ENCODE measurements at regions not wholly inside any gene's neighbourhood (a gene's known extent, or its start where the extent isn't known, plus 50 kb on each side); places are given as distances from the start of the nearest gene placed in this dataset.

- no peak for DNase-seq (ENCODE audit: low spot score)
Measured at GRCh38 chr7:22624781-22625180, 102.2 kb upstream of the IL6 start.

- DNase-seq (ENCODE audit: low spot score): no peak
Measured at GRCh38 chr7:22622116-22622785, 104.7 kb upstream of the IL6 start.

- no peak for DNase-seq (ENCODE audit: low spot score)
Measured at GRCh38 chr7:22618528-22618927, 108.5 kb upstream of the IL6 start.

- DNase-seq (ENCODE audit: low spot score): peak; percentile 21
Measured at GRCh38 chr7:22617166-22617565, 109.8 kb upstream of the IL6 start.

DNA sequence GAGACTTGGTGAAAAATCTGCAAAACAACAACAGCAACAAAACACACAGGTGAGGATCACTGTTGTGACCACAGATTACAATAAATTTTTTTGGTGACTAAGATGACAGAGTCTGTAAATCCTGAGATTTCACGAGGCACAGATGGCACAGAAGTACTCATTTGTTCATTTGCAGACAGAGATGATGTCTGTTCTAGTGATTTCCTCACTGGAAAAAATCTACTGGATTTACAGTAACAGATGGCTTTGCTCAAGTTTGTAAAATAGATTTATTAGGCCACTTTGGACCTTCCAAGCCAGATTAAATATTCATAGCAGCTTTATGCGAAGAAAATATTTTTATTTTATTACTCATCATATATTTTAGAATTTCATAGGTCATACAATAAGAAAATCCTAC is 113.5 kb upstream of the IL6 start:
- DNase-seq (ENCODE audit: low spot score): peak; percentile 21

GRCh38 chr7:22612776-22613175 is 112.8 kb upstream of the STEAP1B start:
- no peak for DNase-seq (ENCODE audit: low spot score)

- no peak for DNase-seq (ENCODE audit: low spot score)
Measured at GRCh38 chr7:22611758-22612079, 111.7 kb upstream of the STEAP1B start.

GRCh38 chr7:22610951-22611757 is 111.2 kb upstream of the STEAP1B start:
- peak; percentile 31 for DNase-seq (ENCODE audit: low spot score)

GRCh38 chr7:22610263-22610662 is 110.3 kb upstream of the STEAP1B start:
- DNase-seq (ENCODE audit: low spot score): no peak

- peak; percentile 48 for DNase-seq (ENCODE audit: low spot score)
Measured at GRCh38 chr7:22607180-22607579, 107.2 kb upstream of the STEAP1B start.

- DNase-seq (ENCODE audit: low spot score): no peak
Measured at GRCh38 chr7:22604246-22604645, 104.3 kb upstream of the STEAP1B start.

- peak; percentile 42 for DNase-seq (ENCODE audit: low spot score)
Measured at GRCh38 chr7:22601812-22602565, 102.0 kb upstream of the STEAP1B start.

DNA sequence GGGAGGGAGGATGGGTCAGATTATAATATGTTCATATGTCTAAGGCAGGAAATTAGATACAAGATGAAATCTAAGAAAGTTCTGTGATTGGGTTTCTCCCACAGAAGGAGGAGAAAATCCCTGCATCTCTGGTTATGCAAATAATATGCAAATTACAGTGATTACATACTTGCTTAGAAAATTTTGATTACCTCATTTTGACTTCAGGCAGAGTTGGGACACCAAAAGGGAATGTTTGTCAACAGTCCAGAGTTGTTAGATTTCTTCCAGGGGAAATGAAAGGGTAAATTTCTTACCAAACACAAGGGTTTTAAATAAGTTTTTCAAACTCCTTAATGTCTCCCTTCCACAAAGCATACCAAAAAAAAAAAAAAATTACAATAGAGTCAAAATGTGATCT is 101.4 kb upstream of the STEAP1B start:
- peak; percentile 29 for DNase-seq (ENCODE audit: low spot score)

DNA sequence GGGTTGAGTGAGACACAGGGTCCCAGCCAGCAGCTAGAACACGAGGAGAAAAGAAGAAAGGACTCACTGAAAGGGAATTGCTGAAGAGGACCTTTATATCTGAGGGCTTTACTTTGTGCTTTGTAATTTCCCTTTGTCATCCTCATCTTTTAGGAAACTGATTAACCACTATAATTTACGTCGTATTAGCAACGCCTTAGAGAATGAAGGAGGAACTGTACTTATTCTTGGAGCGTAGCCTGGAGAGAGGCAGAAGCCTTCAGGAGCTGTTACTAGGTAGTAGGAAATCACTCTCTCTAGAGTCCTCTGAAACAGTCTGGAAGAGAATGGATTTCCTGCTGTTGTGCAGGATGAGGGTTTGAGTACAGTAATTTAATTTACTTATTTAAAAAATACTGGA is 101.0 kb upstream of the STEAP1B start:
- DNase-seq (ENCODE audit: low spot score): no peak

DNA sequence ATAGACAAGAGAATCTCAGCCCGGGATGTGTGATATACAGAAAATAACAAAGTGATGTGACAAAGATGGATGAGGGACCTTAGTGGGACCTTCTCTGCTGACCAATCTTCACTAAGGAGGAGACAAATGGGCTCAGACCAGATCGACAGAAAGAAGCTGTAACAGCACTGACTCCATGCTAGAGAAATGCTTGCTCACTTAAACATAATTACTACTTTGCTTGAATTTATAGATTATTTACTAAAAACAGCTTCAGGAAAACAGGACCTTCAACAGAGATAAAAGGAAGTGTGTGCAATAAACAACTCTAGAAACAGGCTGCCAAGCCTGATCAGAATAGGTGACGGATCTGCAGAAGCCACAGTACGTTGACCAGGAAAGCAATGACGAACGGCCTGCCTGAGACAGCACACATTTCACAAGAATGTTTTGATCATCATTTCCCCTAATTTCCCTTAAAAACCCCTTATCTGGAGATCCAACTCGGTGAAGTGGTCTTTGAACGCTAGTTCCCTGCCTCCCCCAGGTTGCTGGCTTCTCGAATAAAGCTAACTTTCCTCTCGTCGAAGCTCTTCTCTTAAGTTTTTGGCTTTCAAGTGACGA is 98.4 kb upstream of the STEAP1B start:
- DNase-seq (ENCODE audit: low spot score): no peak

DNA sequence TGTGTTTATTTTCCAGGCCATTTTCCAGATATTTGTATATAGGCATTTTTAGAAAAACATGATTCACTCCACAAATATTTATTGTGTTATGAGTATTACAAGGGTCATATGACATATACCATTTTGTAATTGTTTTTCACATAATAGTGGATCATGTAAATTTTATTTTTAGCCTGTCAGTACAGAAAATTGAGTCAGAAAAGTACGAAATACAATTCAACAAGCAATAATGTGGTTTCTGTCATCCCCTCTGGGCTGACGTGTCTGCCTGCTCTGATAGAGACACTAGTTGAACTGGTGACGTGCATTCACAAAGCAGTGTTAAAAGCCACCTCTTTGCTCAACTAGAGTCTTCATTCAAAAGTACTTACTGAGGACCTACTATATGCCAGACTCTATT is 97.9 kb upstream of the STEAP1B start:
- DNase-seq (ENCODE audit: low spot score): peak; percentile 59

DNA sequence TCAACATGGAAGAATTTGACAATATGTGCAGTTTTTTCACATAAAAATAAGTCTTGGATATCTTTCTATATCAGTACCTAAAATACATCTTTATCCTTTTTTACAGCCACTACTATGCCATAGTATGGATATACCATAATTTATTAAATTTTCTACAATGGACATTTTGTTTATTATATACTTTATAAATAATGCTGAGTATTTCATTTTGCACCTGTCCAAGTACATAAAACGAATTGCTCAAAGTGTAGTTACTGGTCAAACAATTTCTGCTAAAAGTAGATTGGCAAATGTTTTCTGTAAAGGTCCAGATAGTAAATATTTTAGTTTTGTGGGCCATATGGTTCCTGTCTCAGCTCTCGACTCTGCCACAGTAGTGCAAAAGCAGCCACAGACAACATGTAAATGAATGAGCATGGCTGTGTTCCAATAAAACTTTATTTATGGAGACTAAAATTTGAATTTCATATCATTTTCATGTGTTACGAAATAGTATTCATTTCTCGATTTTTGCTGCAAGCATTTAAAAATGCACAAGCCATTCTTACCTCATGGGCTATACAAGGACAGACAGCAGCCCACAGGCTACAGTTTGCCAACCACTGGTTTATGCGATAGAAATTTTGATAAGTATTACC is 96.9 kb upstream of the STEAP1B start:
- DNase-seq (ENCODE audit: low spot score): no peak

- DNase-seq (ENCODE audit: low spot score): no peak
Measured at GRCh38 chr7:22594020-22594419, 94.0 kb upstream of the STEAP1B start.

DNA sequence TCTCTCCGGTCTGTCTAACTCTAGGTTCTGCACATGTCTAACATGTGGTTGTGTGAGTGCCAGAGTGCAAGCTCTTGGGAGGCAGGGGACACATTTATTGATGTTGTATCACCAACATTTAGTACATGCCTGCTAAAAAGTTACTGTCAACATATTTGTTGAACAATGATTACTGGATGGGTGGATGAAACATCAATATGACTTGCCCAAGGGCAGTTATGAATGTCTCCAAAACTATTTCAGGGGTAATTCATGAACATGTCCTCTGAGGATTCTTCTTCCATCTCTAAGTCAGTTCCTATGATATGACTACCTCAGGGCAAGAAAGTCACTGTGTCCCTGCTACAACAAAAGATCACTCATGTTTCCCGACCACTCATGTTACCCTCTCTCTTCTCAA is 91.3 kb upstream of the STEAP1B start:
- peak; percentile 38 for DNase-seq (ENCODE audit: low spot score)

DNA sequence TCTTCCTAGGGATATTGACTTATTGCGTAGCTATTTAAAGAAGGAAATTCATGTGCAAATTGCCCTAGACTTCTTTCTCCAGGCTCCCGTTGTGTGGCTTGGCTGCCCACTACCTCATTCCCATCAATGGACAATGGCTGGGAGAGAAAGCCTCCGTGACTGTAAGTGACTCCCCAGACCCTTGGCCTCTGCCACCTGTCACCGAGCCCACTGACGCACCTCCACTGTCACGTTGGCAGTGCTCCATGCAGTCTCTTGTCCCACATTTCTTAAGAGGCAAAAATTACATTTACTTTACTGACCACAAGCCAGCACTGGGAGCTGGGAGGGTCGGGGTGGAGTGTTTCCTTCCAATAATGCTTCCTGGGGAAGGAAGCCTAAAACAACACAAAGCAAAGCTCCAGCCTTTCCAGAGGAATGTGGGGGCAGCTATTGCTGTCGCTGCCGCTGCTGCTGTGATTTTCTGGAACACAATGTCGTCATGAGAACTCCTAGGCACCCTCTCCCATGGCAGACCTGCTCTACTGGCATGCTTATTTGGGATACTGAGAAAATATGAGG is 89.7 kb upstream of the STEAP1B start:
- peak; percentile 46 for DNase-seq (ENCODE audit: low spot score)

GRCh38 chr7:22588351-22588750 is 88.4 kb upstream of the STEAP1B start:
- DNase-seq (ENCODE audit: low spot score): no peak

GRCh38 chr7:22587322-22587721 is 87.3 kb upstream of the STEAP1B start:
- peak; percentile 25 for DNase-seq (ENCODE audit: low spot score)
